Activated CD8-positive, alpha-beta memory T cell treated with anti-CD3 and anti-CD28 coated beads, Interleukin-2, amount 50 U/mL, for 48 hours (primary cell): ENCODE measurements at regions not wholly inside any gene's neighbourhood (a gene's known extent, or its start where the extent isn't known, plus 50 kb on each side); places are given as distances from the start of the nearest gene placed in this dataset.

Experiments
- DNase-seq: peaks from one replicate; pipeline ENCODE4 v3.0.0-alpha.2; 2020

- no peak for DNase-seq
Observed at GRCh38 chr16:13743571-13743970, 176.4 kb upstream of the ERCC4 start.

GRCh38 chr16:13756411-13757140, 163.4 kb upstream of the ERCC4 start:
- DNase-seq: no peak

GRCh38 chr16:13766334-13766733, 153.6 kb upstream of the ERCC4 start:
- no peak for DNase-seq

- DNase-seq: no peak
Observed at GRCh38 chr16:13767215-13767614, 152.7 kb upstream of the ERCC4 start.

GRCh38 chr16:13768471-13768870, 151.5 kb upstream of the ERCC4 start:
- DNase-seq: no peak

- no peak for DNase-seq
Observed at GRCh38 chr16:13770436-13770835, 149.5 kb upstream of the ERCC4 start.

GRCh38 chr16:13772782-13773181, 147.2 kb upstream of the ERCC4 start:
- DNase-seq: no peak

- DNase-seq: no peak
Observed at GRCh38 chr16:13779676-13780075, 140.3 kb upstream of the ERCC4 start.

- DNase-seq: no peak
Observed at GRCh38 chr16:13780406-13781168, 139.4 kb upstream of the ERCC4 start.

GRCh38 chr16:13781169-13781564, 138.8 kb upstream of the ERCC4 start:
- DNase-seq: no peak

- DNase-seq: no peak
Observed at GRCh38 chr16:13781575-13782338, 138.2 kb upstream of the ERCC4 start.

GRCh38 chr16:13791095-13791494, 128.9 kb upstream of the ERCC4 start:
- no peak for DNase-seq

GRCh38 chr16:13793841-13794409, 126.0 kb upstream of the ERCC4 start:
- no peak for DNase-seq

GRCh38 chr16:13795131-13795530, 124.8 kb upstream of the ERCC4 start:
- no peak for DNase-seq

GRCh38 chr16:13797718-13798117, 122.2 kb upstream of the ERCC4 start:
- DNase-seq: no peak

GRCh38 chr16:13798211-13798610, 121.7 kb upstream of the ERCC4 start:
- no peak for DNase-seq

- no peak for DNase-seq
Observed at GRCh38 chr16:13803974-13804373, 116.0 kb upstream of the ERCC4 start.

GRCh38 chr16:13805951-13806350, 114.0 kb upstream of the ERCC4 start:
- DNase-seq: no peak

GRCh38 chr16:13806671-13807070, 113.3 kb upstream of the ERCC4 start:
- DNase-seq: no peak

- no peak for DNase-seq
Observed at GRCh38 chr16:13808102-13808501, 111.9 kb upstream of the ERCC4 start.

GRCh38 chr16:13809765-13810164, 110.2 kb upstream of the ERCC4 start:
- DNase-seq: no peak

GRCh38 chr16:13811834-13812233, 108.1 kb upstream of the ERCC4 start:
- DNase-seq: no peak

GRCh38 chr16:13816701-13817100, 103.3 kb upstream of the ERCC4 start:
- DNase-seq: no peak
